ENCODE measurements at regions not wholly inside any gene's neighbourhood (a gene's known extent, or its start where the extent isn't known, plus 50 kb on each side); places are given as distances from the start of the nearest gene placed in this dataset.
"Not testable (repeated sequence)": the region's sequence is repeated elsewhere in the genome, so short reads cannot be mapped to it uniquely, and the experiment has no call there.

GRCh38 chr2:116918574-116918973, 895.9 kb upstream of the DDX18 start:
- peaks cover 9% of the 10 kb centered on the region for H3K9me3 Mint-ChIP-seq
- H3K27me3 Mint-ChIP-seq, result no peaks in the 10 kb centered on the region
- H3K36me3 Mint-ChIP-seq (ENCODE audit: low read depth), result no peaks in the 10 kb centered on the region

GRCh38 chr2:116922414-116922813, 892.1 kb upstream of the DDX18 start:
- no peak overlapping the region for H3K4me3 Mint-ChIP-seq
- H3K27ac Mint-ChIP-seq, result no peak overlapping the region

More at GRCh38 chr2:116918574-116918973, 895.9 kb upstream of the DDX18 start:
- ATAC-seq, result no peak
- no peak overlapping the region for H3K27ac Mint-ChIP-seq
- H3K4me1 Mint-ChIP-seq, result no peaks in the 10 kb centered on the region
- H3K4me3 Mint-ChIP-seq, result no peak overlapping the region
- no peak for DNase-seq

GRCh38 chr2:116924509-116924908, 890.0 kb upstream of the DDX18 start:
- H3K27ac Mint-ChIP-seq, result no peak overlapping the region
- no peak overlapping the region for H3K4me3 Mint-ChIP-seq
- no peaks in the 10 kb centered on the region for H3K4me1 Mint-ChIP-seq
- no peaks in the 10 kb centered on the region for H3K27me3 Mint-ChIP-seq
- ATAC-seq (no peak), DNase-seq (no peak)
- peaks cover 13% of the 10 kb centered on the region for H3K9me3 Mint-ChIP-seq
- H3K36me3 Mint-ChIP-seq (ENCODE audit: low read depth), result no peaks in the 10 kb centered on the region

More at GRCh38 chr2:116922414-116922813, 892.1 kb upstream of the DDX18 start:
- H3K4me1 Mint-ChIP-seq, result no peaks in the 10 kb centered on the region
- H3K27me3 Mint-ChIP-seq, result no peaks in the 10 kb centered on the region
- DNase-seq (no peak), ATAC-seq (no peak)
- H3K36me3 Mint-ChIP-seq (ENCODE audit: low read depth), result no peaks in the 10 kb centered on the region
- peaks cover 15% of the 10 kb centered on the region for H3K9me3 Mint-ChIP-seq

GRCh38 chr2:116935097-116935814, 879.2 kb upstream of the DDX18 start:
- H3K36me3 Mint-ChIP-seq (ENCODE audit: low read depth), result peaks cover 1% of the 10 kb centered on the region
- DNase-seq (no peak), ATAC-seq (no peak)
- no peaks in the 10 kb centered on the region for H3K4me1 Mint-ChIP-seq
- no peak overlapping the region for H3K4me3 Mint-ChIP-seq
- no peak overlapping the region for H3K27ac Mint-ChIP-seq
- no peaks in the 10 kb centered on the region for H3K27me3 Mint-ChIP-seq
- H3K9me3 Mint-ChIP-seq, result peaks cover 11% of the 10 kb centered on the region

- DNase-seq, result no peak
- Mint-ChIP-seq H3K27me3 (no peaks in the 10 kb centered on the region), H3K27ac (no peak overlapping the region), H3K4me1 (no peaks in the 10 kb centered on the region), H3K4me3 (no peak overlapping the region), H3K9me3 (no peaks in the 10 kb centered on the region), H3K36me3 (ENCODE audit: low read depth) (no peaks in the 10 kb centered on the region)
- ATAC-seq, result no peak
Observed at GRCh38 chr2:116948258-116948657, 866.2 kb upstream of the DDX18 start.

- DNase-seq (no peak), ATAC-seq (no peak)
- Mint-ChIP-seq H3K36me3 (ENCODE audit: low read depth) (no peaks in the 10 kb centered on the region), H3K4me1 (no peaks in the 10 kb centered on the region), H3K27ac (no peak overlapping the region), H3K9me3 (peaks cover 8% of the 10 kb centered on the region), H3K4me3 (no peak overlapping the region), H3K27me3 (no peaks in the 10 kb centered on the region)
Observed at GRCh38 chr2:116949249-116949648, 865.2 kb upstream of the DDX18 start.

GRCh38 chr2:116952254-116952653, 862.2 kb upstream of the DDX18 start:
- Mint-ChIP-seq H3K27ac (no peak overlapping the region), H3K9me3 (peaks cover 19% of the 10 kb centered on the region)
- ATAC-seq, result no peak

GRCh38 chr2:116955646-116956045, 858.8 kb upstream of the DDX18 start:
- ATAC-seq (no peak), DNase-seq (no peak)
- Mint-ChIP-seq H3K4me3 (no peak overlapping the region), H3K27ac (no peak overlapping the region), H3K9me3 (peaks cover 25% of the 10 kb centered on the region), H3K36me3 (ENCODE audit: low read depth) (no peaks in the 10 kb centered on the region), H3K4me1 (no peaks in the 10 kb centered on the region), H3K27me3 (no peaks in the 10 kb centered on the region)

More at GRCh38 chr2:116952254-116952653, 862.2 kb upstream of the DDX18 start:
- H3K4me3 Mint-ChIP-seq, result no peak overlapping the region
- H3K27me3 Mint-ChIP-seq, result no peaks in the 10 kb centered on the region
- H3K4me1 Mint-ChIP-seq, result no peaks in the 10 kb centered on the region
- DNase-seq, result no peak
- no peaks in the 10 kb centered on the region for H3K36me3 Mint-ChIP-seq (ENCODE audit: low read depth)

- DNase-seq, result no peak
- Mint-ChIP-seq H3K4me1 (no peaks in the 10 kb centered on the region), H3K27ac (no peak overlapping the region), H3K4me3 (no peak overlapping the region), H3K27me3 (no peaks in the 10 kb centered on the region), H3K36me3 (ENCODE audit: low read depth) (no peaks in the 10 kb centered on the region), H3K9me3 (peaks cover 21% of the 10 kb centered on the region)
- no peak for ATAC-seq
Observed at GRCh38 chr2:116975608-116976007, 838.9 kb upstream of the DDX18 start.

GRCh38 chr2:116979916-116980764, 834.4 kb upstream of the DDX18 start:
- ATAC-seq, result no peak
- Mint-ChIP-seq H3K4me3 (no peak overlapping the region), H3K27ac (no peak overlapping the region), H3K9me3 (peaks cover 35% of the 10 kb centered on the region), H3K4me1 (no peaks in the 10 kb centered on the region), H3K27me3 (no peaks in the 10 kb centered on the region), H3K36me3 (ENCODE audit: low read depth) (no peaks in the 10 kb centered on the region)
- DNase-seq, result no peak

GRCh38 chr2:116987447-116987846, 827.0 kb upstream of the DDX18 start:
- Mint-ChIP-seq H3K36me3 (ENCODE audit: low read depth) (no peaks in the 10 kb centered on the region), H3K27ac (no peak overlapping the region), H3K27me3 (no peaks in the 10 kb centered on the region), H3K4me3 (no peak overlapping the region), H3K4me1 (no peaks in the 10 kb centered on the region), H3K9me3 (peaks cover 36% of the 10 kb centered on the region)
- no peak for ATAC-seq
- no peak for DNase-seq

GRCh38 chr2:116988303-116988702, 826.2 kb upstream of the DDX18 start:
- Mint-ChIP-seq H3K27me3 (no peaks in the 10 kb centered on the region), H3K4me1 (no peaks in the 10 kb centered on the region), H3K36me3 (ENCODE audit: low read depth) (no peaks in the 10 kb centered on the region), H3K4me3 (no peak overlapping the region), H3K27ac (no peak overlapping the region), H3K9me3 (peaks cover 31% of the 10 kb centered on the region)
- no peak for DNase-seq
- ATAC-seq, result no peak

- Mint-ChIP-seq H3K9me3 (peaks cover 9% of the 10 kb centered on the region), H3K27ac (no peak overlapping the region), H3K36me3 (ENCODE audit: low read depth) (no peaks in the 10 kb centered on the region), H3K4me1 (no peaks in the 10 kb centered on the region), H3K4me3 (no peak overlapping the region), H3K27me3 (no peaks in the 10 kb centered on the region)
- ATAC-seq (no peak), DNase-seq (no peak)
Observed at GRCh38 chr2:117019357-117019756, 795.1 kb upstream of the DDX18 start.

- Mint-ChIP-seq H3K9me3 (peaks cover 8% of the 10 kb centered on the region), H3K4me1 (no peaks in the 10 kb centered on the region), H3K36me3 (ENCODE audit: low read depth) (no peaks in the 10 kb centered on the region), H3K27me3 (no peaks in the 10 kb centered on the region), H3K27ac (no peak overlapping the region), H3K4me3 (no peak overlapping the region)
- ATAC-seq (no peak), DNase-seq (no peak)
Observed at GRCh38 chr2:117027646-117028045, 786.8 kb upstream of the DDX18 start.

- H3K9me3 Mint-ChIP-seq, result peaks cover 13% of the 10 kb centered on the region
- DNase-seq; H3K4me3 Mint-ChIP-seq; H3K4me1 Mint-ChIP-seq; ATAC-seq; H3K36me3 Mint-ChIP-seq (ENCODE audit: low read depth); H3K27me3 Mint-ChIP-seq; H3K27ac Mint-ChIP-seq: not testable (repeated sequence)
Observed at GRCh38 chr2:117028708-117029107, 785.8 kb upstream of the DDX18 start.
